GM10266 (cell line): ENCODE measurements at regions not wholly inside any gene's neighbourhood (a gene's known extent, or its start where the extent isn't known, plus 50 kb on each side); places are given as distances from the start of the nearest gene placed in this dataset.

Experiments
- DNase-seq: peaks from one replicate; pipeline ENCODE4 v3.0.0; 2012; ENCODE audit errors: extremely low spot score
- CTCF ChIP-seq: IDR thresholded peaks from 2 replicates; pipeline ENCODE4 v1.5.1; 2012; ENCODE audit warnings: mild to moderate bottlenecking, low read depth; ENCODE audit not compliant: control insufficient read depth, insufficient read depth; ENCODE audit errors: missing control alignments

GRCh38 chr7:46696741-46697140 is 775.7 kb upstream of the IGFBP3 start:
- no peak for DNase-seq
- no peak for TF ChIP-seq CTCF

GRCh38 chr7:46695051-46695708 is 774.1 kb upstream of the IGFBP3 start:
- DNase-seq: no peak
- TF ChIP-seq CTCF: no peak

- no peak for TF ChIP-seq CTCF
These were observed 773.0 kb upstream of the IGFBP3 start for GRCh38 chr7:46694058-46694457.

GRCh38 chr7:46687203-46687602 is 766.1 kb upstream of the IGFBP3 start:
- DNase-seq: no peak
- no peak for TF ChIP-seq CTCF

More at GRCh38 chr7:46694058-46694457, 773.0 kb upstream of the IGFBP3 start:
- no peak for DNase-seq

- no peak for DNase-seq
- no peak for TF ChIP-seq CTCF
These were observed 764.0 kb upstream of the IGFBP3 start for GRCh38 chr7:46685051-46685450.

GRCh38 chr7:46682836-46683624 is 762.0 kb upstream of the IGFBP3 start:
- no peak for DNase-seq
- no peak for TF ChIP-seq CTCF
